ENCODE measurements at regions not wholly inside any gene's neighbourhood (a gene's known extent, or its start where the extent isn't known, plus 50 kb on each side); places are given as distances from the start of the nearest gene placed in this dataset.

DNA sequence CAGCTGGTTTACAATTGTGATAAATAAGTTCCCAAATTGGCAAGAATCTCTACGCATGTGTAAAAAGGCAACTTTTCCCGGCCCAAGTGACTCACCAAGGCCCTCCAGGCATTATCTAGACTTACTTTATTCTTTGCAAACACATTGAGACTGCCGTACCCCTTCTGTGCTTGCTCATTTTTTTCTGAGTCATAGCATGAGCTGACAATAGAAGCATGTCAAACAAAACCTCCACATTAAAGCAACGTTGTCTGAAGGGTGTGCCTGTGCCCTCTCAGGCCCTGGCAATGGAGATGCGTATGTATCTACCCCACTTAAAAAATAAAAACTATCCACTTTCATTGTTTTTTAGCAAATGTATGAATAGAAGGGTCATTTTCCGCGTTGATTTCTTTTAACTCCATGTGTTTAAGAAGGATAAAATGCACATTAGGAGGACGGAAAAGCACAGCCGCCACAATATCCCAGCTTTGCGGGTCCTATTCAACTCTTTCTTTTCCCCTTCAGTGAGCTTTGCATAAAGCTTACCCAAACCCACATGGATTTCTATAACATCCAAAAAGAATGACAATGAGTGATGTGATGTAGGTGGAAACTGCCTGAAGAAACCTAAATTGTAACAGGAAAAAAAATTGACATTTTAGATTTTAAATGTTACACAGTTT is 298.2 kb downstream of the CDCA7 start:
- Histone ChIP-seq H4K20me1 (ENCODE audit: control insufficient read depth, insufficient read depth, insufficient read length) (no peaks in the 10 kb centered on the region), H2BK15ac (ENCODE audit: low read depth, low read length) (no peak overlapping the region), H3K4me1 (ENCODE audit: insufficient read depth, low read length) (no peaks in the 10 kb centered on the region; the same call in 1 of the 2 replicates), H3K9ac (ENCODE audit: extremely low read depth, insufficient read length, low read length) (no peak overlapping the region), H3K56ac (ENCODE audit: insufficient read length, low read depth, low read length) (no peak overlapping the region), H3K23ac (ENCODE audit: insufficient read length, low read depth, low read length) (no peak overlapping the region), H2BK5ac (ENCODE audit: insufficient read length, low read length) (no peak overlapping the region), H3K4me2 (ENCODE audit: insufficient read depth, insufficient read length, low read length) (no peak overlapping the region), H3K79me2 (ENCODE audit: insufficient read depth, low read length) (no peaks in the 10 kb centered on the region), H4K5ac (ENCODE audit: insufficient read length, low read depth, low read length) (no peak overlapping the region), H4K91ac (ENCODE audit: insufficient read length, low read depth, low read length) (no peak overlapping the region), H2AFZ (ENCODE audit: low read length) (no peak overlapping the region), H3T11ph (ENCODE audit: low read length) (no peak overlapping the region), H3K9me3 (ENCODE audit: control insufficient read depth, low read depth, low read length) (no peaks in the 10 kb centered on the region), H3K18ac (ENCODE audit: insufficient read length, low read depth, low read length) (no peak overlapping the region), H3K27ac (ENCODE audit: insufficient read length, low read depth, low read length) (no peak overlapping the region), H2BK20ac (ENCODE audit: low read depth, low read length, poor library complexity, severe bottlenecking) (no peak overlapping the region), H3K23me2 (ENCODE audit: insufficient read length, low read depth, low read length, poor library complexity, severe bottlenecking) (no peaks in the 10 kb centered on the region), H3K4ac (ENCODE audit: low read depth, low read length) (no peak overlapping the region), H2BK12ac (ENCODE audit: insufficient read length, low read depth, low read length) (no peak overlapping the region), H4K8ac (replicated peaks; ENCODE audit: insufficient read length, low read depth, low read length) (no peak overlapping the region), H3K79me1 (ENCODE audit: insufficient read depth, low read depth, low read length, poor library complexity, severe bottlenecking) (no peaks in the 10 kb centered on the region), H2AK5ac (ENCODE audit: insufficient read length, low read length) (no peak overlapping the region), H2BK120ac (ENCODE audit: low read depth, low read length, poor library complexity, severe bottlenecking) (no peak overlapping the region), H3K27me3 (ENCODE audit: insufficient read depth, low read length) (no peaks in the 10 kb centered on the region), H3K14ac (ENCODE audit: insufficient read depth, low read length) (no peak overlapping the region)
- Mint-ChIP-seq H3K27ac (no peak overlapping the region; a peak in 1 of 7 replicates), H3K9me3 (peaks cover 0 to 3% of the 10 kb centered on the region in 2 experiments; a peak in 2 of 5 replicates), H3K27me3 (ENCODE audit: low read depth) (no peaks in the 10 kb centered on the region), H3K36me3 (ENCODE audit: insufficient read depth in 1 of 3, low read depth in 3 of 3) (0 out of 7 replicates have a peak, but pooled peaks cover 0 to 3% (median 0%) of the 10 kb centered on the region in 3 experiments), H3K4me3 (no peak overlapping the region), H3K4me1 (peaks cover 16 to 21% of the 10 kb centered on the region in 2 experiments)
- no peak for TF ChIP-seq CTCF (conservative IDR thresholded peaks at IDR 0.05)
- DNase-seq = no peak
- no CpG with 5 or more reads among the region's 10 CpGs for WGBS (ENCODE audit: extremely low coverage, insufficient read length, low lambda C conversion rate)
